T-cell (primary cell): ENCODE measurements at regions not wholly inside any gene's neighbourhood (a gene's known extent, or its start where the extent isn't known, plus 50 kb on each side); places are given as distances from the start of the nearest gene placed in this dataset.
A peak's percentile ranks its signal among the peaks of the same experiment; 100 is the strongest.

ENCODE experiments used
- ATAC-seq, 4 experiments: fragments of 200-7000 bp in 3 of 4; fragments of 150-1000 bp in 1 of 4; cut with Tn5 transposase; replicated peaks in 1 of 4; 1 replicate in 3 of 4; 2 replicates in 1 of 4; pipeline ENCODE4 v1.10.0; 2021; ENCODE audit warnings: moderate library complexity in 3 of 4, mild to moderate bottlenecking in 2 of 4, moderate number of reproducible peaks in 1 of 4
- CTCF ChIA-PET, 2 donors: fragments of 300-600 bp; sonication (Branson Sonifier 250); formaldehyde crosslinking; loops; one replicate each; lab custom pipeline; 2022; ENCODE audit warnings: antibody characterized with exemption in 2 of 2; lab: Charles Lee
- POLR2A ChIA-PET, 2 donors: fragments of 300-600 bp; sonication (Branson Sonifier 250); formaldehyde crosslinking; loops; one replicate each; lab custom pipeline; 2022; ENCODE audit warnings: antibody characterized with exemption in 2 of 2; lab: Charles Lee
- DNase-seq, 35 experiments: peaks; one replicate each; pipeline versions ENCODE4 v3.0.0 to v3.0.0-alpha.2; 2013 to 2023
- H3K27ac ChIP-seq: one replicate; pipeline ENCODE4 v1.5.1; 2013; ENCODE audit warnings: low read length
- H3K27me3 ChIP-seq, 2 experiments: replicated peaks in 1 of 2; 1 replicate in 1 of 2; 2 replicates in 1 of 2; pipeline versions ENCODE4 v1.6.1 to v1.7.0; 2013; ENCODE audit warnings: low read length in 1 of 2, mixed read lengths in 1 of 2; ENCODE audit not compliant: control insufficient read depth in 2 of 2, insufficient read depth in 2 of 2; ENCODE audit errors: extremely low read depth in 1 of 2
- H3K36me3 ChIP-seq, 2 donors: 1 replicate in 1 of 2; 2 replicates in 1 of 2; pipeline versions ENCODE4 v1.6.1 to v1.7.0; 2013; ENCODE audit warnings: low read length in 1 of 2; ENCODE audit not compliant: control insufficient read depth in 2 of 2, insufficient read depth in 1 of 2; ENCODE audit errors: extremely low read depth in 1 of 2
- H3K4me1 ChIP-seq, 2 experiments: 1 replicate in 1 of 2; 2 replicates in 1 of 2; pipeline versions ENCODE4 v1.6.1 to v1.7.0; 2013; ENCODE audit warnings: low read length in 2 of 2, mixed read lengths in 1 of 2; ENCODE audit not compliant: insufficient read depth in 2 of 2, control insufficient read depth in 1 of 2; ENCODE audit errors: extremely low read depth in 1 of 2
- H3K4me3 ChIP-seq, 2 donors: 1 replicate in 1 of 2; 2 replicates in 1 of 2; pipeline versions ENCODE4 v1.5.1 to v1.7.0; 2013; ENCODE audit warnings: mild to moderate bottlenecking in 2 of 2, low read length in 1 of 2, moderate library complexity in 1 of 2; ENCODE audit not compliant: control insufficient read depth in 1 of 2; ENCODE audit errors: extremely low read depth in 1 of 2
- H3K9me3 ChIP-seq: 2 replicates; pipeline ENCODE4 v1.7.0; 2013
- H3K27ac Mint-ChIP-seq, 2 donors: one replicate each; pipeline ENCODE4 v1.8.0; 2020 to 2021; ENCODE audit warnings: mild to moderate bottlenecking in 2 of 2, mixed read lengths in 2 of 2
- H3K27me3 Mint-ChIP-seq, 2 donors: one replicate each; pipeline ENCODE4 v1.8.0; 2021 to 2022; ENCODE audit warnings: mixed read lengths in 2 of 2
- H3K36me3 Mint-ChIP-seq: one replicate; pipeline ENCODE4 v1.8.0; 2021; ENCODE audit warnings: mixed read lengths
- H3K4me1 Mint-ChIP-seq, 3 donors: one replicate each; pipeline ENCODE4 v1.8.0; 2020 to 2022; ENCODE audit warnings: mixed read lengths in 3 of 3, mild to moderate bottlenecking in 1 of 3
- H3K4me3 Mint-ChIP-seq, 3 donors: one replicate each; pipeline ENCODE4 v1.8.0; 2020 to 2022; ENCODE audit warnings: mild to moderate bottlenecking in 3 of 3, mixed read lengths in 3 of 3, moderate library complexity in 3 of 3
- H3K9me3 Mint-ChIP-seq, 3 donors: one replicate each; pipeline ENCODE4 v1.8.0; 2020 to 2022; ENCODE audit warnings: mixed read lengths in 3 of 3
- WGBS: methylation state at CpG from one replicate; pipeline ENCODE4 v1.1.5; 2013; ENCODE audit warnings: missing lambda C conversion rate; ENCODE audit not compliant: insufficient coverage; 5-methylcytosine and 5-hydroxymethylcytosine counted together

- H3K27ac Mint-ChIP-seq, result peak overlapping the region in 1 of 2 donors; percentile 35
- POLR2A ChIA-PET, result no interaction called here
Observed at GRCh38 chr5:127231118-127231517, 59.5 kb upstream of the MEGF10 start.

GRCh38 chr5:127233590-127233989 lies 57.0 kb upstream of the MEGF10 start:
- Mint-ChIP-seq H3K36me3 (peaks cover 30% of the 10 kb centered on the region), H3K4me3 (no peak overlapping the region), H3K4me1 (peaks cover 18 to 19% (median 19%) of the 10 kb centered on the region in 3 donors), H3K9me3 (no peaks in the 10 kb centered on the region), H3K27ac (no peak overlapping the region), H3K27me3 (no peaks in the 10 kb centered on the region)
- POLR2A ChIA-PET, result interaction anchor here in 1 of 2 donors (0.6 kb wide), 1 partner anchor 787 kb away, joined by 16 read pairs; no protein-coding TSS in a partner anchor
- Histone ChIP-seq H3K27me3 (no peaks in the 10 kb centered on the region), H3K27ac (no peak overlapping the region), H3K4me3 (no peak overlapping the region), H3K4me1 (peaks cover 2 to 11% of the 10 kb centered on the region in 2 experiments), H3K36me3 (no peaks in the 10 kb centered on the region), H3K9me3 (no peaks in the 10 kb centered on the region)
- ATAC-seq (no peak), DNase-seq (no peak)
- WGBS, result no CpG with 5 or more reads among the region's 3 CpGs
- CTCF ChIA-PET, result no interaction called here

More at GRCh38 chr5:127231118-127231517, 59.5 kb upstream of the MEGF10 start:
- H3K4me1 ChIP-seq, result peaks cover 2 to 12% of the 10 kb centered on the region in 2 experiments
- CTCF ChIA-PET, result interaction anchor here in 1 of 2 donors (0.5 kb wide), 1 partner anchor 880 kb away, joined by 3 read pairs; no protein-coding TSS in a partner anchor
- no peak overlapping the region for H3K27ac ChIP-seq
- no peaks in the 10 kb centered on the region for H3K27me3 ChIP-seq
- H3K4me1 Mint-ChIP-seq, result peaks cover 18 to 21% (median 20%) of the 10 kb centered on the region in 3 donors
- no peaks in the 10 kb centered on the region for H3K36me3 ChIP-seq
- DNase-seq (no peak), ATAC-seq (no peak)
- H3K4me3 ChIP-seq, result no peak overlapping the region
- peaks cover 20% of the 10 kb centered on the region for H3K36me3 Mint-ChIP-seq
- no peaks in the 10 kb centered on the region for H3K27me3 Mint-ChIP-seq
- H3K9me3 ChIP-seq, result no peaks in the 10 kb centered on the region
- H3K4me3 Mint-ChIP-seq, result peak overlapping the region in 2 of 3 donors; percentile 11 to 41
- WGBS, result no CpG with 5 or more reads among the region's 3 CpGs
- H3K9me3 Mint-ChIP-seq, result peaks cover 2 to 10% (median 4%) of the 10 kb centered on the region in 3 donors

- ATAC-seq (no peak), DNase-seq (no peak)
- CTCF ChIA-PET, result no interaction called here
- Mint-ChIP-seq H3K4me1 (peaks cover 8% of the 10 kb centered on the region in 3 donors), H3K27ac (no peak overlapping the region), H3K9me3 (no peaks in the 10 kb centered on the region), H3K4me3 (no peak overlapping the region), H3K36me3 (peaks cover 34% of the 10 kb centered on the region), H3K27me3 (no peaks in the 10 kb centered on the region)
- Histone ChIP-seq H3K27ac (no peak overlapping the region), H3K4me3 (no peak overlapping the region), H3K27me3 (no peaks in the 10 kb centered on the region), H3K36me3 (no peaks in the 10 kb centered on the region), H3K4me1 (peaks cover 0 to 2% of the 10 kb centered on the region in 2 experiments), H3K9me3 (no peaks in the 10 kb centered on the region)
- POLR2A ChIA-PET, result no interaction called here
- WGBS, result no CpG with 5 or more reads among the region's 4 CpGs
Observed at GRCh38 chr5:127235136-127235535, 55.5 kb upstream of the MEGF10 start.

GRCh38 chr5:127236254-127236653 lies 54.3 kb upstream of the MEGF10 start:
- Mint-ChIP-seq H3K36me3 (peaks cover 34% of the 10 kb centered on the region), H3K4me3 (no peak overlapping the region), H3K4me1 (peaks cover under 1 to 3% (median under 1%) of the 10 kb centered on the region in 3 donors), H3K27me3 (peaks cover 0 to under 1% of the 10 kb centered on the region in 2 donors), H3K9me3 (no peaks in the 10 kb centered on the region), H3K27ac (no peak overlapping the region)
- no peak for ATAC-seq
- no peaks in the 10 kb centered on the region for H3K36me3 ChIP-seq
- no peak overlapping the region for H3K4me3 ChIP-seq
- no peaks in the 10 kb centered on the region for H3K9me3 ChIP-seq
- H3K4me1 ChIP-seq, result no peaks in the 10 kb centered on the region
- WGBS, result 63% methylated on average over 1 of the region's 1 CpG
- CTCF ChIA-PET, result no interaction called here
- no peak overlapping the region for H3K27ac ChIP-seq
- DNase-seq, result no peak
- POLR2A ChIA-PET, result no interaction called here
- no peaks in the 10 kb centered on the region for H3K27me3 ChIP-seq
